Keratinocyte (primary cell): ENCODE measurements at regions not wholly inside any gene's neighbourhood (a gene's known extent, or its start where the extent isn't known, plus 50 kb on each side); places are given as distances from the start of the nearest gene placed in this dataset.

Experiments
- DNase-seq: peaks from one replicate; pipeline ENCODE4 v3.0.0-alpha.2; 2011; ENCODE audit warnings: low read depth, missing footprints, low spot score
- FAIRE-seq: peaks from 2 replicates; lab custom pipeline; 2011; peaks lifted over from hg19 to GRCh38; lab: Jason Lieb, UNC
- H2AFZ ChIP-seq: 2 replicates; pipeline ENCODE4 v1.6.0; 2012; ENCODE audit warnings: low read length, control low read depth, inconsistent platforms; ENCODE audit not compliant: control insufficient read depth
- H3K27ac ChIP-seq: 2 replicates; pipeline ENCODE4 v1.5.1; 2011; ENCODE audit warnings: low read length; ENCODE audit not compliant: control insufficient read depth, insufficient read depth
- H3K27me3 ChIP-seq: 3 replicates; pipeline ENCODE4 v1.6.0; 2011; ENCODE audit warnings: low read length; ENCODE audit not compliant: control insufficient read depth, insufficient read depth; ENCODE audit errors: extremely low read depth
- H3K36me3 ChIP-seq, 2 experiments: 2 replicates in 1 of 2; 3 replicates in 1 of 2; pipeline ENCODE4 v1.5.1; 2011; ENCODE audit warnings: low read length in 2 of 2, mild to moderate bottlenecking in 1 of 2; ENCODE audit not compliant: control insufficient read depth in 2 of 2, insufficient read depth in 2 of 2; ENCODE audit errors: extremely low read depth in 1 of 2
- H3K4me1 ChIP-seq: 3 replicates; pipeline ENCODE4 v1.5.1; 2011; ENCODE audit warnings: low read length; ENCODE audit not compliant: control insufficient read depth, insufficient read depth; ENCODE audit errors: extremely low read depth
- H3K4me2 ChIP-seq: 3 replicates; pipeline ENCODE4 v1.6.0; 2011; ENCODE audit warnings: low read depth, low read length; ENCODE audit not compliant: control insufficient read depth, insufficient read depth; ENCODE audit errors: extremely low read depth
- H3K4me3 ChIP-seq, 3 experiments: fragments of 200-600 bp in 1 of 3; sonication (generic) in 1 of 3; 2 replicates in 2 of 3; 3 replicates in 1 of 3; pipeline ENCODE4 v1.5.1; 2011 to 2016; ENCODE audit warnings: low read length in 3 of 3, mild to moderate bottlenecking in 3 of 3, control low read depth in 2 of 3, inconsistent platforms in 1 of 3, low read depth in 1 of 3, mixed read lengths in 1 of 3, mixed run types in 1 of 3, moderate library complexity in 1 of 3; ENCODE audit not compliant: control insufficient read depth in 2 of 3, insufficient read depth in 2 of 3; ENCODE audit errors: extremely low read depth in 1 of 3
- H3K79me2 ChIP-seq: 2 replicates; pipeline ENCODE4 v1.6.0; 2012; ENCODE audit warnings: low read length; ENCODE audit not compliant: control insufficient read depth, insufficient read depth
- H3K9ac ChIP-seq: 3 replicates; pipeline ENCODE4 v1.6.0; 2011; ENCODE audit warnings: low read length; ENCODE audit not compliant: control insufficient read depth, insufficient read depth; ENCODE audit errors: extremely low read depth
- H3K9me1 ChIP-seq: 3 replicates; pipeline ENCODE4 v1.6.0; 2011; ENCODE audit warnings: low read length; ENCODE audit not compliant: control insufficient read depth, insufficient read depth; ENCODE audit errors: extremely low read depth
- H3K9me3 ChIP-seq: 2 replicates; pipeline ENCODE4 v1.5.1; 2012; ENCODE audit warnings: low read depth, low read length; ENCODE audit not compliant: control insufficient read depth
- H4K20me1 ChIP-seq: 3 replicates; pipeline ENCODE4 v1.6.0; 2011; ENCODE audit warnings: low read length; ENCODE audit not compliant: control insufficient read depth, insufficient read depth; ENCODE audit errors: extremely low read depth
- CTCF ChIP-seq, 3 experiments: IDR thresholded peaks in 1 of 3; conservative IDR thresholded peaks in 1 of 3; optimal IDR thresholded peaks in 1 of 3; 2 replicates in 2 of 3; 3 replicates in 1 of 3; pipeline versions ENCODE3 to v1.5.1; 2011; ENCODE audit warnings: low read length in 3 of 3, mild to moderate bottlenecking in 3 of 3, moderate library complexity in 2 of 3, control low read depth in 1 of 3, inconsistent platforms in 1 of 3; ENCODE audit not compliant: insufficient read depth in 2 of 3; ENCODE audit errors: extremely low read depth in 1 of 3
- EZH2 ChIP-seq: IDR thresholded peaks from one replicate; pipeline ENCODE4 v1.6.1; 2012; ENCODE audit warnings: inconsistent platforms, mild to moderate bottlenecking, low read length, moderate library complexity
- dilution Hi-C: fragments of 300-500 bp; cut with MboI; formaldehyde crosslinking; loops from one replicate; pipeline ENCODE4 v1.7.0; 2020; ENCODE audit warnings: low sequenced_read_pairs; ENCODE audit not compliant: extremely low pct_ligation_motif_present

DNA sequence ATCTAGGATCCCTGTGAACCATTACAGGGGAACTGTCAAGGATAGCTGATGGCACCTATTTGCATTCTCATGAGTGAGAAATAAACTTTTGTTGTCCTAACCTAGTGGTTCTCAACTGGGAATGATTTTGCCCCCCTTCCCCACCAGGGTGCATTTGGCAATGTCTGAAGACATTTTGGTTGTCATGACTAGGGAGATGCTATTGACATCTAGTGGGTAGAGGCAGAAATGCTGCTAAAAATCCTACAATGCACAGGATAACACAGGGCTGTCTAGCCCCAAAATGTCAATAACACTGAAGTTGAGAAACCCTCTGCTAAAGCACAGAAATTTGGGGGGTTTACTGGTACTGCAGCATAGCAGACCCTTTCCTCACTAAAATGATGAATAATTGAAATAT, 140.9 kb upstream of the SRRM4 start:
- DNase-seq, result no peak
- Histone ChIP-seq H3K79me2 (no peaks in the 10 kb centered on the region), H3K4me1 (no peaks in the 10 kb centered on the region), H3K9ac (no peak overlapping the region), H3K27ac (no peak overlapping the region), H3K4me3 (no peak overlapping the region), H4K20me1 (no peaks in the 10 kb centered on the region), H3K27me3 (no peaks in the 10 kb centered on the region), H3K9me3 (no peaks in the 10 kb centered on the region), H3K4me2 (no peak overlapping the region), H3K36me3 (no peaks in the 10 kb centered on the region), H3K9me1 (no peaks in the 10 kb centered on the region), H2AFZ (no peak overlapping the region)
- dilution Hi-C loops, result no loop called here
- FAIRE-seq, result no peak
- TF ChIP-seq CTCF (optimal IDR thresholded peaks at IDR 0.05 in 1 of 3, IDR thresholded peaks at IDR 0.05 in 1 of 3, conservative IDR thresholded peaks at IDR 0.05 in 1 of 3; ENCODE audit: extremely low read depth in 1 of 3, insufficient read depth in 2 of 3, low read length in 3 of 3) (peak in 1 of 3 experiments; percentile 9), EZH2 (no peak)

DNA sequence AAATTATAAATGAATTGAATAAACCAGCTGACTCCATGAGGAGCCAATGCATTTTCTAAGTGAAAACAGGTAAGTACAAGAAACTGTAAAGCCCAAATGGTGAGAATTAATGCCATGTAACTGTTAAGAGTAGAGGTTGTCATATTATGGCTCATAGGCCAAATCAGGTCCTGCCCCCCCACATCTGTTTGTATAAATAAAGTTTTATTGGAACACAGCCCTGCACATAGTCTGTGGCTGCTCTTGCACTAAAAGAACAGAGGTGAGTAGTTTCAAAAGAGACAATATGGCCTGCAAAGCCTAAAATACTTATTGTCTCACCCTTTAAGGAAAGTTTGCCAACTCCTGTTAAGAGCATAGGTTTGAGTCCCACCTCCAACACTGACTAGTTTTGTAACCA, 140.5 kb upstream of the SRRM4 start:
- no peak overlapping the region for H2AFZ ChIP-seq
- H3K36me3 ChIP-seq, result no peaks in the 10 kb centered on the region
- no peaks in the 10 kb centered on the region for H3K4me1 ChIP-seq
- H3K4me3 ChIP-seq, result no peak overlapping the region
- no peak for TF ChIP-seq CTCF (optimal IDR thresholded peaks at IDR 0.05 in 1 of 3, IDR thresholded peaks at IDR 0.05 in 1 of 3, conservative IDR thresholded peaks at IDR 0.05 in 1 of 3; ENCODE audit: extremely low read depth in 1 of 3, insufficient read depth in 2 of 3, low read length in 3 of 3)
- TF ChIP-seq EZH2, result no peak
- dilution Hi-C loops, result no loop called here
- H3K79me2 ChIP-seq, result no peaks in the 10 kb centered on the region
- H3K9me1 ChIP-seq, result no peaks in the 10 kb centered on the region
- H3K4me2 ChIP-seq, result no peak overlapping the region
- FAIRE-seq (no peak), DNase-seq (no peak)
- H3K9me3 ChIP-seq, result no peaks in the 10 kb centered on the region
- H4K20me1 ChIP-seq, result no peaks in the 10 kb centered on the region
- H3K9ac ChIP-seq, result no peak overlapping the region
- no peaks in the 10 kb centered on the region for H3K27me3 ChIP-seq
- H3K27ac ChIP-seq, result no peak overlapping the region
